ENCODE measurements at regions not wholly inside any gene's neighbourhood (a gene's known extent, or its start where the extent isn't known, plus 50 kb on each side); places are given as distances from the start of the nearest gene placed in this dataset.

DNA sequence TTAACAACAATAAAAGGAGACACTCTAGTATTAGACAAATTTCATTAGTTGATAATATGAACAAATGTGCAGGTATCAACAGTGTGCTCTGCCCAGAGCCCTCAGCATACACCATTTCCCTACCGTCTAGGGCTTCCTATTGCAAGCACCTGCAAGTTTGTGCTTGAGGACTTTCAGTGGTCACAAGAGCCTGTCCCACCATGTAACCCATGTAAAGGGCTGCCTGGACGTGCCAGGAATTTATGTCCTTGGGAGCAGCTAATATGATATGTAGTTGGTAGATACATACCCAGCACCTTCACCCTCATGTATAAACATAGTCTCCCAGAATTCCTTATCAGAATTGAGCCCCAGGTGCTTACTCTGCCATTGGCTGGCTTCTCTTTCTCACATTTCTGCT lies 128.0 kb downstream of the UFM1 start (continued):
- TF ChIP-seq, protein P1, sequence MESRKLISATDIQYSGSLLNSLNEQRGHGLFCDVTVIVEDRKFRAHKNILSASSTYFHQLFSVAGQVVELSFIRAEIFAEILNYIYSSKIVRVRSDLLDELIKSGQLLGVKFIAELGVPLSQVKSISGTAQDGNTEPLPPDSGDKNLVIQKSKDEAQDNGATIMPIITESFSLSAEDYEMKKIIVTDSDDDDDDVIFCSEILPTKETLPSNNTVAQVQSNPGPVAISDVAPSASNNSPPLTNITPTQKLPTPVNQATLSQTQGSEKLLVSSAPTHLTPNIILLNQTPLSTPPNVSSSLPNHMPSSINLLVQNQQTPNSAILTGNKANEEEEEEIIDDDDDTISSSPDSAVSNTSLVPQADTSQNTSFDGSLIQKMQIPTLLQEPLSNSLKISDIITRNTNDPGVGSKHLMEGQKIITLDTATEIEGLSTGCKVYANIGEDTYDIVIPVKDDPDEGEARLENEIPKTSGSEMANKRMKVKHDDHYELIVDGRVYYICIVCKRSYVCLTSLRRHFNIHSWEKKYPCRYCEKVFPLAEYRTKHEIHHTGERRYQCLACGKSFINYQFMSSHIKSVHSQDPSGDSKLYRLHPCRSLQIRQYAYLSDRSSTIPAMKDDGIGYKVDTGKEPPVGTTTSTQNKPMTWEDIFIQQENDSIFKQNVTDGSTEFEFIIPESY (IDR thresholded peaks at IDR 0.05) = no peak
- TF ChIP-seq CREB1 (IDR thresholded peaks at IDR 0.05; ENCODE audit: low read depth) (no peak), MYB (IDR thresholded peaks at IDR 0.05; ENCODE audit: borderline replicate concordance, low read depth, low read length) (no peak), ZBED1 (IDR thresholded peaks at IDR 0.05; ENCODE audit: borderline replicate concordance) (no peak), ZZZ3 (IDR thresholded peaks at IDR 0.05; ENCODE audit: control insufficient read depth, insufficient read length, low read depth) (no peak), RAD51 (IDR thresholded peaks at IDR 0.05) (no peak), NFXL1 (IDR thresholded peaks at IDR 0.05; ENCODE audit: borderline replicate concordance) (no peak), ASH2L (IDR thresholded peaks at IDR 0.05; ENCODE audit: borderline replicate concordance, low read depth) (no peak)
- TF ChIP-seq, protein P2, sequence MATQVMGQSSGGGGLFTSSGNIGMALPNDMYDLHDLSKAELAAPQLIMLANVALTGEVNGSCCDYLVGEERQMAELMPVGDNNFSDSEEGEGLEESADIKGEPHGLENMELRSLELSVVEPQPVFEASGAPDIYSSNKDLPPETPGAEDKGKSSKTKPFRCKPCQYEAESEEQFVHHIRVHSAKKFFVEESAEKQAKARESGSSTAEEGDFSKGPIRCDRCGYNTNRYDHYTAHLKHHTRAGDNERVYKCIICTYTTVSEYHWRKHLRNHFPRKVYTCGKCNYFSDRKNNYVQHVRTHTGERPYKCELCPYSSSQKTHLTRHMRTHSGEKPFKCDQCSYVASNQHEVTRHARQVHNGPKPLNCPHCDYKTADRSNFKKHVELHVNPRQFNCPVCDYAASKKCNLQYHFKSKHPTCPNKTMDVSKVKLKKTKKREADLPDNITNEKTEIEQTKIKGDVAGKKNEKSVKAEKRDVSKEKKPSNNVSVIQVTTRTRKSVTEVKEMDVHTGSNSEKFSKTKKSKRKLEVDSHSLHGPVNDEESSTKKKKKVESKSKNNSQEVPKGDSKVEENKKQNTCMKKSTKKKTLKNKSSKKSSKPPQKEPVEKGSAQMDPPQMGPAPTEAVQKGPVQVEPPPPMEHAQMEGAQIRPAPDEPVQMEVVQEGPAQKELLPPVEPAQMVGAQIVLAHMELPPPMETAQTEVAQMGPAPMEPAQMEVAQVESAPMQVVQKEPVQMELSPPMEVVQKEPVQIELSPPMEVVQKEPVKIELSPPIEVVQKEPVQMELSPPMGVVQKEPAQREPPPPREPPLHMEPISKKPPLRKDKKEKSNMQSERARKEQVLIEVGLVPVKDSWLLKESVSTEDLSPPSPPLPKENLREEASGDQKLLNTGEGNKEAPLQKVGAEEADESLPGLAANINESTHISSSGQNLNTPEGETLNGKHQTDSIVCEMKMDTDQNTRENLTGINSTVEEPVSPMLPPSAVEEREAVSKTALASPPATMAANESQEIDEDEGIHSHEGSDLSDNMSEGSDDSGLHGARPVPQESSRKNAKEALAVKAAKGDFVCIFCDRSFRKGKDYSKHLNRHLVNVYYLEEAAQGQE (IDR thresholded peaks at IDR 0.05; ENCODE audit: low read depth, low read length) = no peak

DNA sequence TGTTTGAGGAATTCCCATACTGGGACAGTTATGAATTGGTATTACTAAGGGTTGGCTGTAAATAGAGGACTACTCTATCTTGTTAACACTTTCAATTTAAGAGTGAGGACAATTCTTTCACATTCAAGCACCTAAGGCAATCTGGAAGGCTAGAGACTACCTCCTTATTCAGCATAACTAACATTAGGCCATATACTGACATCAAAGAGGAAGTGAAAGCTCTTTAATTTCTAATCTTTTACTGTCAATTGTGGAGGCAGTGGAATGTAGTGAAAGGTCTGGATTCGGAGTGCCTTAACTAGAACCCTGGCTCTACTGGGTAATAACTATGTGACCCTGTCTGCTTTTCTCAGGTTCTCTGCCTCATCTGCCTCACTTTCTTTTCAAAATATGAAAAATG lies 134.0 kb downstream of the UFM1 start:
- no peak overlapping the region for H3K9ac ChIP-seq (ENCODE audit: control insufficient read depth, insufficient read depth, low read length)
- 82% methylated on average over 1 of the region's 1 CpG for WGBS (ENCODE audit: insufficient coverage, insufficient replicate concordance, low lambda C conversion rate, missing lambda C conversion rate)
- H3K4me1 ChIP-seq (ENCODE audit: control insufficient read depth, insufficient read depth, low read length) = no peaks in the 10 kb centered on the region
- BruUV-seq (replicated peaks) = no TSS peak
- POLR2A ChIA-PET = no interaction called here
- SMC1A ChIA-PET (ENCODE audit: uncharacterized antibody, unreplicated experiment) = no interaction called here
- no peak for TF ChIP-seq NR2C2 (IDR thresholded peaks at IDR 0.05; ENCODE audit: borderline replicate concordance, control insufficient read depth, insufficient read length, low read depth)
- TF ChIP-seq SPI1 (IDR thresholded peaks at IDR 0.05; ENCODE audit: borderline replicate concordance, insufficient read depth, low read depth, low read length) = peak; percentile 73
- FAIRE-seq (no peak), DNase-seq (ENCODE audit: low read depth, low spot score) (no peak), ATAC-seq (peak; percentile 48; the same call in 2 of the 3 replicates)
- H3K4me2 ChIP-seq (ENCODE audit: control insufficient read depth, insufficient read depth) = no peak overlapping the region
- RAD21 ChIA-PET (ENCODE audit: unreplicated experiment) = no interaction called here
- no peaks in the 10 kb centered on the region for H3K27me3 ChIP-seq (replicated peaks in 1 of 2; ENCODE audit: control insufficient read depth in 2 of 2, insufficient read depth in 2 of 2, low read length in 1 of 2)
- H4K20me1 ChIP-seq (ENCODE audit: control insufficient read depth, insufficient read depth) = no peaks in the 10 kb centered on the region
- H3K79me2 ChIP-seq (ENCODE audit: control insufficient read depth, insufficient read depth, low read length) = no peaks in the 10 kb centered on the region
- H2AFZ ChIP-seq (ENCODE audit: control insufficient read depth, low read depth, low read length) = no peak overlapping the region
- no peaks in the 10 kb centered on the region for H3K36me3 ChIP-seq (ENCODE audit: control insufficient read depth in 2 of 2, insufficient read depth in 2 of 2, low read length in 1 of 2)
- CTCF ChIA-PET = no interaction called here
- intact Hi-C loops (cut with micrococcal nuclease; ENCODE audit: unreplicated experiment) (no loop called here), in situ Hi-C loops (cut with MboI) (no loop called here)
- H3K4me3 ChIP-seq = no peak overlapping the region
- H3K27ac ChIP-seq (ENCODE audit: control insufficient read depth, insufficient read depth) = no peak overlapping the region
- no peaks in the 10 kb centered on the region for H3K9me3 ChIP-seq (replicated peaks; ENCODE audit: control insufficient read depth, insufficient read depth, low read length)

Measured in GM12878 (cell line).